Rectal smooth muscle tissue (tissue), 1 donor: ENCODE measurements at regions not wholly inside any gene's neighbourhood (a gene's known extent, or its start where the extent isn't known, plus 50 kb on each side); places are given as distances from the start of the nearest gene placed in this dataset.

ENCODE experiments used
- H3K27ac ChIP-seq: one replicate; pipeline ENCODE4 v1.7.0; 2013; ENCODE audit warnings: low read depth, low read length, inconsistent platforms
- H3K27me3 ChIP-seq: one replicate; pipeline ENCODE4 v1.7.0; 2013; ENCODE audit warnings: low read length; ENCODE audit not compliant: control insufficient read depth, insufficient read depth
- H3K36me3 ChIP-seq: one replicate; pipeline ENCODE4 v1.7.0; 2013; ENCODE audit warnings: low read length; ENCODE audit not compliant: control insufficient read depth, insufficient read depth
- H3K4me1 ChIP-seq: one replicate; pipeline ENCODE4 v1.7.0; 2013; ENCODE audit warnings: low read length; ENCODE audit not compliant: control insufficient read depth, insufficient read depth
- H3K4me3 ChIP-seq: one replicate; pipeline ENCODE4 v1.7.0; 2013; ENCODE audit warnings: low read length
- H3K9ac ChIP-seq: one replicate; pipeline ENCODE4 v1.7.0; 2013; ENCODE audit warnings: low read length

DNA sequence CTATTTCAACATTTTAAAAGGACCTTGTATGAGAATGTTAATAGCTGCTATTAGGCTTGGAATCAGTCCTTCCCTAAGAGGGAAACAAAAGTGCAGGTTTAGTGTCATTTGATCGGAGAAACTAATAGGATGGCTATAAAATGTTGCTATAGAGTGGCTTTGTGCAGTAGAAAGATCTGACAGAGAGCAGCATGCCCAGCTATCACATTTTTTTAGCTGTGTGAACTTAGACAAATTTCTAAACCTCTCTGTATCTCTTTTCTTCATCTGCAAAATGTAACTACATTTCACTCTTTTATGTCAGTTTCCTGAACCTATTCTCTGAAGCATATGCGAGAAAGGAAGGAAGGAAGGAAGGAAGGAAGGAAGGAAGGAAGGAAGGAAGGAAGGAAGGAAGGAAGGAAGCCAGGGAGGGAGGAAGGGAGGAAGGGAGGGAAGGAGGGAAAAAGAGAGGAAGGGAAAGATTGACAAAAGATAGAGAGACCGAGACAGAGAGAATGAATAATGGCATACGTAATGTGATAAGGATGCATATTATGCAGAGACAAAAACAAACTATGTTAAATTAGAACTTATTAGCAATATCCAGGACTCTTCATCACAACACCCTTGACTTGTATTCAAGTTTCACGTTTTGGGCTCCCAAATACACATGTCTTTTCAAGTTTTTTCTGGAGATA lies 52.6 kb upstream of the CDH8 start:
- Histone ChIP-seq H3K4me3 (no peak overlapping the region), H3K36me3 (no peaks in the 10 kb centered on the region)

More for the DNA sequence above, 52.6 kb upstream of the CDH8 start:
- Histone ChIP-seq H3K4me1 (no peaks in the 10 kb centered on the region), H3K27me3 (no peaks in the 10 kb centered on the region), H3K9ac (no peak overlapping the region), H3K27ac (no peak overlapping the region)
